CD4-positive, alpha-beta T cell treated with Interleukin-4 for 1 hour (primary cell): ENCODE measurements at regions not wholly inside any gene's neighbourhood (a gene's known extent, or its start where the extent isn't known, plus 50 kb on each side); places are given as distances from the start of the nearest gene placed in this dataset.
"Not testable (repeated sequence)": the region's sequence is repeated elsewhere in the genome, so short reads cannot be mapped to it uniquely, and the experiment has no call there.

Experiments
- DNase-seq, 2 donors: peaks; one replicate each; pipeline ENCODE4 v3.0.0-alpha.2; 2020 to 2022

DNA sequence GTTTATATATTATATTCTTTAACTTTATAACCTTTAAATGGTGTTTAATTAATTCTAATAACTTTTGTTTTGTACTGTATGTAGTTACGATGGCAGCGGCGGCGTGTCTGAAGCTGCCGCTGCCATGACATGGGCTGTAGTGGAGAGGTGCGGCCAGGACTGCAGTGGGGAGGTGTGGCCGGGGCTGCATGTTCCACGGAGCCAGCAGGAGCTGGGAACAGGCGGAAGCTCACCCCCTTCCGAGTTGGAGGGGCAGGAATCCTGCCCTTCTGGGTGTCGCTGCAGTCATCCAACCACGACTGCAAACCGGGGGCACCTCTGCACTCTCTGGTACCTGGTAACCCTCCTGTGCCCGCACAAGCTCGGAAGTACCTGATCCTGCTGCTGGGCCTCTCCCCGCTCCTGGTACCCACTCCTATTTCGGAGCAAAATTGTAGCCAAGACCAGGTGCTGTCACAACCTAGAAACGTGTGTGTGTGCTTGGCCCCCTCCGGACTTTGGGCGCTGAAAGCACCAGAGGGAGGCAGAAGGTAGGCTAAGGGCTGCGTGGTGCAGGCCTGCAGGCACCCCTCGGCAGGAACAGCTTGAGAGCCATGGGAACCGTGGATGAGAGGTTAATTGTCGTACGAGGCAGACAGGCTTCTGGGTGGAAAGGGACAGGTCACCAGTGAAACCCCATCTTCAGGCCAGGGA lies 1329.7 kb upstream of the SLC39A10 start:
- DNase-seq = no peak

DNA sequence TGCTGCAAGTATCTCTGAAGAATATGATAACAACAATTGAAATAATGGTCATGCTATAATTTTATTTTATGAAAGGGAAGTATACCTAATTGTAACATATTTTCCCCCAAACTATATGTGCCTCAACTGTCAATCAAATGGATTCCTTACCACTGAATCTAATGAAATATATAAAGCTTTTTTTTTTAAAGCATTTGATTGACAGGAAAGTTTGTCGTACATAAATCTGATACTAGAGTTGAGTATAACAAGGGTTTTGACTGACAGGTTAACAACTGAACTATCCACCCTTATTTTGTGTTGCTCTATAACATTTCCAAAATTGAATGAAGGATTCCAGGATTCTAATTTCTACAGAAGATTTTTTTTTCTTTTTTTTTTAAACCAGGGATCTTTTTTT lies 1333.3 kb upstream of the SLC39A10 start:
- no peak for DNase-seq

GRCh38 chr2:194320520-194320919 lies 1336.5 kb upstream of the SLC39A10 start:
- DNase-seq = no peak

- no peak for DNase-seq
Observed at GRCh38 chr2:194319222-194319992, 1337.6 kb upstream of the SLC39A10 start.

- DNase-seq = no peak
Observed at GRCh38 chr2:194314042-194314441, 1343.0 kb upstream of the SLC39A10 start.

DNA sequence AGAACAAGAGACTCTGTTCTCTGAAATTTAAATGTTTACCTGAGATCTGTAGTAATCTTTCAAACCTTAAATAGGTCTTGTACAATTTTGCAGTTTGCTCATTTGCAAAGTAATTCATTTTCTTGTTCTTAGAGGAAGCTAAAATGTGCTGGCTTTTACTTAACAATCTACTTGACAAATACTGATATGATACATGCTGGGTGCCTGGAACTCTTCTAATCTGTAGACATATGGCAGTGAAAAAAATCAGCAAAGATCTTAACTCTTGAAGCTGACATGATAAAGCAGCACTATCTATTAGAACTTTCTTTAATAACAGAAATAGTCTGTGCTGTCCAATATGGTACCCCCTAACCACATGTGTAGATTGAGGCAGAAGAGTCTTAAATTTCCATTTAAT lies 1352.8 kb upstream of the SLC39A10 start:
- no peak for DNase-seq

DNA sequence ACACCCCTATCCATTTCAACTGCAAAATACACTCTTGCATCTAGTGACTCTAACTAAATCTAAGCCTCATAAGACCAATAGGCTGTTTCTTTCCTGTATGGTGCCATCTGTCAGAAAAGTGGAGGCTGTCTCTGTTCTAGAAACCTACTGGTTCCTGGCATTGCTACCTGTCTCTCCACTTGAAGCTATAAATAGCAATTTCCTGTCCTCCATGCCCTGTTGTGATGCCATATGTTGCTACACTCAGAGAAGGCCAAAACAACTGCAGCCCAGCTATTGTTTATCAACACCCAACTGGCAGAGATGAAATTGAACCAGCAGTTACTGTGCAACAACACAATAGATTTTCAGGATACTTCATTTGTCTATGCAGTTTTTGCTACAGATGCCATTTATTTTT lies 1355.1 kb upstream of the SLC39A10 start:
- DNase-seq = no peak

GRCh38 chr2:194294156-194294555 lies 1362.9 kb upstream of the SLC39A10 start:
- DNase-seq = no peak

GRCh38 chr2:194291104-194291503 lies 1365.9 kb upstream of the SLC39A10 start:
- no peak for DNase-seq

DNA sequence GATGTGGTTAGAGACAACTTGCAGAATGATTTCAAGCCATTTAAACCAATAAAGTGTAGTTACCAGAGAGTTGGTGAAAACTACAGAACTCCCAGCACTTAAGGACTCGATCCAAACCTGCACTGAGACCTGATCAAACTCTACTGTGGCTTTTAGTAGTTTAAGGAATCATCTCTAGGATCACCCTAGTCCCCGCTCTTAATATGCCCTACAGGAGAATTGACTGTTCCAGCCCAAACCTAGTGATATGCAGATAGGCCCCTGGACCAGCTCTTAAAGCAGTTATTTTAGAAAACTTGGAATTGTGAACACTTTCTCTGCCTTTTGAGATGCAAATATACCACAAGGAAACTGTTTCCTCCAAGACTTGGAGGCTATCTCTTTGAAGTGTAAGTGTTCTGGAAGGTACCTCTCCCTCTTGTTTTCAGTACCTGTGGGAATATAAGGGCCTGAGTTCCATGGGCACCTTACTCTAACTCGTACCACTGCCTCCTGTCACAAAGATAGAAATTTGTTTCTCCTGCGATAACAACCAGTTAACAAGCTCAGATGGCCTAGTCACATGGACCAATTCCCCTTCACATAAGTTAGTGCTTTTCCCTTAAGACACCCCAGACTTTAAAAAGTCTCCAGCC lies 1367.2 kb upstream of the SLC39A10 start:
- no peak for DNase-seq

DNA sequence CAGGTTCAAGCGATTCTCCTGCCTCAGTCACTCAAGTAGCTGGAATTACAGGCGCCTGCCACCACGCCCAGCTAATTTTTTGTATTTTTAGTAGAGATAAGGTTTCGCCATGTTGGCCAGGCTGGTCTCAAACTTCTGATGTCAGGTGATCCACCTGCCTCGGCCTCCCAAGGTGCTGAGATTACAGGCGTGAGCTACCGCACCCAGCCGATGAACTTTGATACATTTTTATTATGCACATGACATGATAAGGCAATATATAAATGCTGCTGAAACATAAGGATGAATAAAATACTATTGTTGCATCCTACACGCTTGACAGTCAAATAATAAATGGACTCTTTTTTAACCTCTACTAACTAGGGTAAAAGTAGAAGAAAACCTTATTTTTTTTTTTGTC lies 1380.4 kb upstream of the SLC39A10 start:
- not testable (repeated sequence) for DNase-seq

GRCh38 chr2:194271293-194271961 lies 1385.6 kb upstream of the SLC39A10 start:
- DNase-seq = no peak

DNA sequence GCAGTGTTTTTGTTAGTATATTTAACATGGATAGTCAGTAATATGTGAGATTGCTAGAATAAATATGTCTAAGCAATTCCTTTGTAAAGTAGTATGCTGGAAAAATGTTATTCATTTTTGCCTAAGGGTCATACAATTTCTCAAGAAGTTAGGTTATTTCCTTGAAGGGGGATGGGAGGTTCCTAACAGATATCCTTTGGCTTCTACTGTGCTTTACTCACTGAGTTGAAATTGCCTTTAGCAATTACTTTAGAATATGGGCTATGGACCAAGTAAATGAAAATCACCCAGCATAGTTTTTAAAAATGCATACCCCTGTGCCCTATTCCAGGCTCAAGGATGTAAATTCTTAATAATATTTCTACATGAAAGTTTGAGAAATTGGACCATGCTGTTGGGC lies 1386.4 kb upstream of the SLC39A10 start:
- DNase-seq = no peak

GRCh38 chr2:194264586-194264985 lies 1392.4 kb upstream of the SLC39A10 start:
- no peak for DNase-seq

- no peak for DNase-seq
Observed at GRCh38 chr2:194260185-194260584, 1396.8 kb upstream of the SLC39A10 start.

DNA sequence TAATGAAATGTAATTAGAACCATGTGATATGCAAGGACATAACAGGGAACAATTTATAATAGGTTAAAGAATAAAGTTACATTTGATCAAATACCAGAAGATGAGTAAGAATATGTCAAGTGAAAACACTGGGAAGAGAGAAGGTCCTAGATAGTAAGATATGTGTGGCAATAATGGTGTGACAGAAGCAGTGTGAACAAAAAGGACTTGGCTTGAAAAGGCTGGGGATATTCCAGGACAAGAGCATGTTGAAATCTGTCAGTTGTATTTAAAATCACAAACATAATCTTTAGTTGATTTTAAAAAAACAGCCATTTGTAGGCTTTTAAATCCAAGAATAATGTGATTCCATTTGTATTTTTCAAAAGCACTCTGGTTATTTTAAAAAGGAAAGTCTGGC lies 1399.9 kb upstream of the SLC39A10 start:
- DNase-seq = no peak

DNA sequence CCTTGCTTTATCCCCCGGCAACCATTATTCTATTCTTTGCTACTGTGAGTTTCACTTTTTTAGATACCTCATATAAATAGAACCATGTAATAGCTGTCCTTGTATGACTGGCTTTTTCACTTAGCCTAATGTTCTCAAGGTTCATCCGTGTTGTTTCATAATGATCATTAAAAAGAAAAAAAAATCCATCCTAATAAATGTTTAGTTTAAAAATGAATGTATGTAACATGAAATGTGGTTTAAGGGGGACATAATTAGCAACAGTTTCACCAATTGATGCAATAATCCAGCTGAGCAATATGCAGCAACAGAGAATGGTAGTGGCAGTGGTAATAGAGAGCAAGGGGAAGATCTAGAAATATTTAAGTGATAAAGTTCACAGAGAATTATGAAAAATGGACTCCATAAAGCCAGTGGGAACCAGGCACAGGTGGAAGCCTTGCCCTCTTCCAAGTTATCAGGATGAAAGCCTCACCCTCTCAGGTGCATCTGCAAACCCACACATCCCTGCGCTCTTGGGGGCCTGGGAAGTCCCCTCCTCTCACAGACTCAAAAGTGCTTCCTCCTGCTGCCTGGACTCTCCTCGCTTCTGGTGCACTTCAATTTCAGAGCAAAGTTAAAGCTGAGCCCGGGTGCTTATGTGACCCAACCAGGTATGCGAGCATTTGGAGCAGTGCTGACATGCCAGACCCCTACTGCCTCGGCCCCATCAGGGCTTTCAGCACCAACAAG lies 1403.3 kb upstream of the SLC39A10 start:
- no peak for DNase-seq

DNA sequence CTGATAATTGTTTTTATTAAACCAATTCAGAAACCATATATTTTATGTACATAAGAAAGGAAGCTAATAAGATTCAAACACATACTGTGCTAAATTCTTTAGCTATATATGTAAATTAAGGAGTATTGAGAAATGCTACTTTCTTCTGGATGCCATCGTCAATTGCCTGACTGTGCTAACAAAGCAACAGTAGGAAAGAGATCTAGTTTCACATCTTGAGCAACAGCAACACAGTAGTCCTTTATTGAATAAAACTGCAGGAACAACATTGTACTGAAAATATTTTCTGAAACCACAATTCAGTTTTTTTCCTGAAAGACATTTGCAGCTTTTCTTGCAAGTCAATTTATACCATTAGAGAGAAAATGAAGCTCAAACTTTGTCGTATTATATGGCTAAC lies 1404.9 kb upstream of the SLC39A10 start:
- DNase-seq = no peak

DNA sequence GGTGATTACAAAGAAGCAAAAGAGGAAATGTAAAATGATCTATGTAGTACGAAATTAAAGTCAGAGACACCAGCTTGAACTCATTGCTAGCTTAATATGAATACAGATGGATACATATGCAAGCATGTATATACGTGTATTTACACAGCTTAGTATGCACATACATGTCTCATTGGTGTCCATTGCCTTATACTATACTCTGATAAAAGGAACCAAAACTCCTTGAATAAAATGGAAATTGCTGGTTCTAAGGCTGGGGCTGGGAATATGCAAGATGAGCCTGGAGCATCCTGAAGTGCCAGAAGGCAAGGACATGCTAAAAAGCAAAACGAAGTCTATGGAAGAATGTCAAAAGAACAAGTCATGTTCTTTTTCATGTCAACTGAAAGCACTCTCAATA lies 1424.4 kb upstream of the SLC39A10 start:
- no peak for DNase-seq

DNA sequence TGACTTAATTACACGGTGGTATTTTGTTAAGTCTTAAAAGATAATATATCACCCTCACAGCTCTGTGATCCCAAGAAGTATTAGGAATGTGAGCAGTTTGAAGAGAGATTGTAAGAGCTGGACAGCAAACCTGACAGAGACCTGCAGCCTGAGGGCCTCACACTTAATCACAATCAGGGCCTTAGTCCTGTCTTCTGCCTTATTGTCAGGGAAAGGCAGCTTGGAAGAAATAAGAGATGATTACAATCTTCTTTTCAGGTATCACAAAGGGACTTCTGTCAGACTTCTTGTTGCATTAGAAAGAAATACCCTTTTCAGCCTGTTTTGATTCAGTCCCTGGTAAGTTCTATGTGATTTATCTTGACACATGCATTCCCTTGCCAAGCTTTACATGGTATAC lies 1433.8 kb upstream of the SLC39A10 start:
- DNase-seq = no peak

GRCh38 chr2:194214192-194214591 lies 1442.8 kb upstream of the SLC39A10 start:
- DNase-seq = no peak

DNA sequence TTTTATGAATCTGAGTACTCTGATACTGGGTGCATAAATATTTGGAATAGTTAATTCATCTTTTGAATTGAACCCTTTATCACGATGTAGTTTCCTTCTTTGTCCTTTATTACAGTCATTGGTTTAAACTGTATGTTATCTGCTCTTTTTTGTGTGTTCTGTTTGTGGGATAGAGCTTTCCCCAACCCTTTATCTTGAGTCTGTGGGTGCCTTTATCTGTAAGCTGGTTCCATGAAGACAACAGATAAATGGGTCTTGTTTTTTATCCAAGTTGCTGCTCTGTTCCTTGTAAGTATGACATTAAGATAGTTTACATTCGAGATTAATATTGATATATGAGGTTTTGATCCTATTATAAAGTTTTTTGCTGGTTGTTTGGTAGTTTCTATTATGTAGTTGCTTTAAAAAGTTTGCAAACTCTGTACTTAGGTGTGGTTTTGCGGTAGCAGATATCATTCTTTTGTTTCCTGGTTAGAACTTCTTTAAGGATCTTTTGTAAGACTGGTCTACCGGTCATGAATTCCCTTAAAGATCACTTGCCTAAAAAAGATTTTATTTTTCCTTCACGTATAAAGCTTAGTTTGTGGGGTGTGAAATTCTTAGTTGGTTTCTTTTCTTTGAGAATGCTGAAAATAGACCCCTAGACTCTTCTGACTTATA lies 1451.3 kb upstream of the SLC39A10 start:
- DNase-seq = no peak
